Peyer's patch (tissue), 4 donors: ENCODE measurements at regions not wholly inside any gene's neighbourhood (a gene's known extent, or its start where the extent isn't known, plus 50 kb on each side); places are given as distances from the start of the nearest gene placed in this dataset.

ENCODE experiments used
- DNase-seq, 3 donors: peaks; one replicate each; pipeline ENCODE4 v3.0.0-alpha.2; 2017 to 2019
- H3K27ac ChIP-seq, 4 donors: fragments of 200-600 bp; sonication (generic); one replicate each; pipeline ENCODE4 v1.5.1; 2016 to 2019
- H3K27me3 ChIP-seq, 2 donors: fragments of 200-600 bp; sonication (generic); one replicate each; pipeline ENCODE4 v1.5.1; 2019
- H3K36me3 ChIP-seq, 3 donors: fragments of 200-600 bp; sonication (generic); one replicate each; pipeline ENCODE4 v1.5.1; 2016 to 2019
- H3K4me1 ChIP-seq, 4 donors: fragments of 200-600 bp; sonication (generic); one replicate each; pipeline ENCODE4 v1.5.1; 2016 to 2019
- H3K4me3 ChIP-seq, 4 donors: fragments of 200-600 bp; sonication (generic); 1 replicate in 3 of 4; 2 replicates in 1 of 4; pipeline ENCODE4 v1.5.1; 2016 to 2019; ENCODE audit warnings: mild to moderate bottlenecking in 1 of 4
- H3K9me3 ChIP-seq, 4 donors: fragments of 200-600 bp; sonication (generic); one replicate each; pipeline ENCODE4 v1.5.1; 2016 to 2019; ENCODE audit warnings: mild to moderate bottlenecking in 1 of 4
- CTCF ChIP-seq, 6 experiments: fragments of 450-650 bp in 4 of 6; fragments of 200-600 bp in 2 of 6; sonication (generic) in 1 of 6; IDR thresholded peaks; one replicate each; pipeline ENCODE4 v1.5.1; 2017 to 2019; ENCODE audit warnings: antibody characterized with exemption in 6 of 6, mild to moderate bottlenecking in 3 of 6, moderate library complexity in 1 of 6
- POLR2A ChIP-seq, 2 donors: fragments of 450-650 bp; IDR thresholded peaks; one replicate each; pipeline ENCODE4 v1.5.1; 2017; ENCODE audit warnings: antibody characterized with exemption in 2 of 2, mild to moderate bottlenecking in 2 of 2, moderate library complexity in 2 of 2

GRCh38 chr6:95784019-95784418 lies 206.7 kb downstream of the MANEA start:
- H3K4me1 ChIP-seq: no peaks in the 10 kb centered on the region
- TF ChIP-seq POLR2A (IDR thresholded peaks at IDR 0.05) (no peak), CTCF (IDR thresholded peaks at IDR 0.05) (no peak)
- H3K27ac ChIP-seq: no peak overlapping the region
- DNase-seq: no peak
- H3K9me3 ChIP-seq: no peaks in the 10 kb centered on the region
- H3K27me3 ChIP-seq: no peaks in the 10 kb centered on the region
- no peaks in the 10 kb centered on the region for H3K36me3 ChIP-seq
- H3K4me3 ChIP-seq: no peak overlapping the region

- no peak for TF ChIP-seq CTCF (IDR thresholded peaks at IDR 0.05)
- TF ChIP-seq POLR2A (IDR thresholded peaks at IDR 0.05): no peak
- Histone ChIP-seq H3K36me3 (no peaks in the 10 kb centered on the region), H3K4me3 (no peak overlapping the region), H3K9me3 (no peaks in the 10 kb centered on the region), H3K27me3 (no peaks in the 10 kb centered on the region), H3K27ac (no peak overlapping the region), H3K4me1 (no peaks in the 10 kb centered on the region)
- DNase-seq: no peak
Observed at GRCh38 chr6:95784869-95785268, 207.5 kb downstream of the MANEA start.

GRCh38 chr6:95785785-95786184 lies 208.4 kb downstream of the MANEA start:
- Histone ChIP-seq H3K36me3 (no peaks in the 10 kb centered on the region), H3K9me3 (no peaks in the 10 kb centered on the region), H3K4me1 (no peaks in the 10 kb centered on the region), H3K4me3 (no peak overlapping the region), H3K27me3 (no peaks in the 10 kb centered on the region), H3K27ac (no peak overlapping the region)
- TF ChIP-seq CTCF (IDR thresholded peaks at IDR 0.05) (no peak), POLR2A (IDR thresholded peaks at IDR 0.05) (no peak)
- DNase-seq: no peak

- no peaks in the 10 kb centered on the region for H3K9me3 ChIP-seq
- H3K27me3 ChIP-seq: no peaks in the 10 kb centered on the region
- TF ChIP-seq POLR2A (IDR thresholded peaks at IDR 0.05): no peak
- TF ChIP-seq CTCF (IDR thresholded peaks at IDR 0.05): no peak
- no peak overlapping the region for H3K4me3 ChIP-seq
- no peak for DNase-seq
- H3K36me3 ChIP-seq: no peaks in the 10 kb centered on the region
- no peak overlapping the region for H3K27ac ChIP-seq
- no peaks in the 10 kb centered on the region for H3K4me1 ChIP-seq
Observed at GRCh38 chr6:95786802-95787201, 209.5 kb downstream of the MANEA start.

- Histone ChIP-seq H3K27me3 (no peaks in the 10 kb centered on the region), H3K36me3 (no peaks in the 10 kb centered on the region), H3K4me1 (no peaks in the 10 kb centered on the region), H3K4me3 (no peak overlapping the region), H3K9me3 (no peaks in the 10 kb centered on the region), H3K27ac (no peak overlapping the region)
- DNase-seq: no peak
- TF ChIP-seq CTCF (IDR thresholded peaks at IDR 0.05) (no peak), POLR2A (IDR thresholded peaks at IDR 0.05) (no peak)
Observed at GRCh38 chr6:95790787-95791186, 213.5 kb downstream of the MANEA start.

GRCh38 chr6:95794749-95795148 lies 217.4 kb downstream of the MANEA start:
- Histone ChIP-seq H3K4me1 (no peaks in the 10 kb centered on the region), H3K36me3 (no peaks in the 10 kb centered on the region), H3K9me3 (no peaks in the 10 kb centered on the region), H3K27ac (no peak overlapping the region), H3K4me3 (no peak overlapping the region), H3K27me3 (no peaks in the 10 kb centered on the region)
- TF ChIP-seq POLR2A (IDR thresholded peaks at IDR 0.05) (no peak), CTCF (IDR thresholded peaks at IDR 0.05) (no peak)
- no peak for DNase-seq
